GM10248 (cell line): ENCODE measurements at regions not wholly inside any gene's neighbourhood (a gene's known extent, or its start where the extent isn't known, plus 50 kb on each side); places are given as distances from the start of the nearest gene placed in this dataset.
"Not testable (repeated sequence)": the region's sequence is repeated elsewhere in the genome, so short reads cannot be mapped to it uniquely, and the experiment has no call there.

Experiments
- CTCF ChIA-PET: fragments of 300-600 bp; sonication (Branson Sonifier 250); formaldehyde crosslinking; extraction: SDS; loops from one replicate; lab custom pipeline; 2021; ENCODE audit warnings: antibody characterized with exemption; lab: Yijun Ruan, JAX
- POLR2A ChIA-PET: fragments of 350-650 bp; sonication (Branson Sonifier 250); formaldehyde crosslinking; extraction: SDS; loops from one replicate; lab custom pipeline; 2020; ENCODE audit warnings: antibody characterized with exemption; lab: Yijun Ruan, JAX
- DNase-seq: peaks from one replicate; pipeline ENCODE4 v3.0.0; 2012; ENCODE audit errors: extremely low spot score
- CTCF ChIP-seq: IDR thresholded peaks from 2 replicates; pipeline ENCODE4 v1.5.1; 2012; ENCODE audit warnings: mild to moderate bottlenecking, low read depth; ENCODE audit errors: extremely low read depth, missing control alignments, control extremely low read depth

GRCh38 chr12:127041985-127042625, 1224.9 kb upstream of the TMEM132C start:
- DNase-seq = peak; percentile 30
- TF ChIP-seq CTCF = no peak
- CTCF ChIA-PET = no interaction called here
- POLR2A ChIA-PET = no interaction called here

- ChIA-PET CTCF (no interaction called here), POLR2A (no interaction called here)
- no peak for DNase-seq
- TF ChIP-seq CTCF = no peak
Observed at GRCh38 chr12:127043731-127044130, 1223.2 kb upstream of the TMEM132C start.

GRCh38 chr12:127044836-127045235, 1222.1 kb upstream of the TMEM132C start:
- ChIA-PET CTCF (interaction anchor here (1.0 kb wide), 1 partner anchor 21 kb away, joined by 3 read pairs; no protein-coding TSS in a partner anchor), POLR2A (no interaction called here)
- no peak for TF ChIP-seq CTCF
- DNase-seq = no peak

GRCh38 chr12:127046467-127046866, 1220.5 kb upstream of the TMEM132C start:
- DNase-seq = no peak
- POLR2A ChIA-PET = no interaction called here
- TF ChIP-seq CTCF = no peak
- CTCF ChIA-PET = no interaction called here

- no peak for DNase-seq
- ChIA-PET CTCF (no interaction called here), POLR2A (no interaction called here)
- no peak for TF ChIP-seq CTCF
Observed at GRCh38 chr12:127048057-127048456, 1218.9 kb upstream of the TMEM132C start.

- DNase-seq, POLR2A ChIA-PET, CTCF ChIA-PET: not testable (repeated sequence)
Observed at GRCh38 chr12:127048525-127048924, 1218.4 kb upstream of the TMEM132C start.

- POLR2A ChIA-PET = no interaction called here
- DNase-seq = no peak
- no peak for TF ChIP-seq CTCF
- CTCF ChIA-PET = interaction anchor here (1.1 to 1.2 kb wide), 2 partner anchors 42 to 57 kb away, joined by 3 read pairs; no protein-coding TSS in a partner anchor
Observed at GRCh38 chr12:127051139-127051538, 1215.8 kb upstream of the TMEM132C start.
